A549 (cell line): ENCODE measurements at regions not wholly inside any gene's neighbourhood (a gene's known extent, or its start where the extent isn't known, plus 50 kb on each side); places are given as distances from the start of the nearest gene placed in this dataset.
A peak's percentile ranks its signal among the peaks of the same experiment; 100 is the strongest.

Experiments
- ATAC-seq, 2 experiments: fragments of 200-7000 bp in 1 of 2; fragments of >200 bp in 1 of 2; cut with Nextera tagmentation in 1 of 2; cut with Tn5 transposase in 1 of 2; 3 replicates each; pipeline versions ENCODE4 v1.8.0 to v1.9.1; 2018 to 2020; ENCODE audit warnings: mild to moderate bottlenecking in 1 of 2, moderate library complexity in 1 of 2
- CTCF ChIA-PET: fragments of 300-600 bp; sonication (Branson Sonifier 250); formaldehyde crosslinking; extraction: SDS; loops from one replicate; lab custom pipeline; 2021; ENCODE audit warnings: antibody characterized with exemption, inconsistent platforms; lab: Yijun Ruan, JAX
- POLR2A ChIA-PET: fragments of 350-600 bp; formaldehyde crosslinking; extraction: SDS; loops from one replicate; lab custom pipeline; 2021; ENCODE audit warnings: antibody characterized with exemption, inconsistent platforms; lab: Yijun Ruan, JAX
- DNase-seq, 2 experiments: peaks; one replicate each; pipeline versions ENCODE4 v3.0.0 to v3.0.0-alpha.2; 2011 to 2016; ENCODE audit warnings: low read depth in 1 of 2, low spot score in 1 of 2
- FAIRE-seq: peaks from 2 replicates; lab custom pipeline; 2011; peaks lifted over from hg19 to GRCh38; lab: Jason Lieb, UNC
- H3K27ac ChIP-seq, 2 experiments: fragments of >200 bp; sonication (Bioruptor Twin); formaldehyde crosslinking; 3 replicates each; pipeline ENCODE4 v1.5.1; 2016 to 2017
- H3K4me1 ChIP-seq: fragments of >200 bp; sonication (Bioruptor Twin); formaldehyde crosslinking; 3 replicates; pipeline ENCODE4 v1.6.1; 2016
- H3K4me2 ChIP-seq: fragments of >200 bp; sonication (Bioruptor Twin); formaldehyde crosslinking; 3 replicates; pipeline ENCODE4 v1.6.1; 2016
- H3K4me3 ChIP-seq: fragments of >200 bp; sonication (Bioruptor Twin); formaldehyde crosslinking; 3 replicates; pipeline ENCODE4 v1.5.1; 2016
- H3K9me3 ChIP-seq: fragments of >200 bp; sonication (Bioruptor Twin); formaldehyde crosslinking; 3 replicates; pipeline ENCODE4 v1.6.1; 2016
- CEBPB ChIP-seq, 2 experiments: fragments of >200 bp in 1 of 2; sonication (Bioruptor Twin) in 1 of 2; formaldehyde crosslinking in 1 of 2; IDR thresholded peaks; 2 replicates each; pipeline ENCODE4 v1.6.1; 2012 to 2016
- E2F6 ChIP-seq: IDR thresholded peaks from 2 replicates; pipeline ENCODE4 v1.6.1; 2012; ENCODE audit warnings: low read depth, borderline replicate concordance
- EHMT2 ChIP-seq: fragments of 200-600 bp; sonication (generic); IDR thresholded peaks from 2 replicates; pipeline ENCODE4 v1.6.1; 2016; ENCODE audit warnings: antibody characterized with exemption, low read depth, mild to moderate bottlenecking, moderate library complexity
- ELK1 ChIP-seq: fragments of 150-350 bp; IDR thresholded peaks from 2 replicates; pipeline ENCODE4 v1.6.1; 2014; ENCODE audit warnings: low read depth, mild to moderate bottlenecking, low read length
- EP300 ChIP-seq, 2 experiments: fragments of >200 bp; sonication (Bioruptor Twin); formaldehyde crosslinking; IDR thresholded peaks; 2 replicates in 1 of 2; 3 replicates in 1 of 2; pipeline ENCODE4 v1.6.1; 2016 to 2017
- ESRRA ChIP-seq: fragments of 150-350 bp; IDR thresholded peaks from 2 replicates; pipeline ENCODE4 v1.6.1; 2014; ENCODE audit warnings: mild to moderate bottlenecking, low read length, borderline replicate concordance
- FOSB ChIP-seq: fragments of 250-450 bp; sonication (Bioruptor Pico); IDR thresholded peaks from 2 replicates; pipeline ENCODE4 v1.5.0; 2020; ENCODE audit warnings: mild to moderate bottlenecking, moderate library complexity
- FOSL2 ChIP-seq, 2 experiments: fragments of 450-650 bp in 1 of 2; fragments of >200 bp in 1 of 2; sonication (Bioruptor Twin) in 1 of 2; formaldehyde crosslinking; IDR thresholded peaks; 2 replicates each; pipeline versions ENCODE4 v1.5.0 to v1.6.1; 2016 to 2020; ENCODE audit warnings: mild to moderate bottlenecking in 1 of 2, moderate library complexity in 1 of 2
- FOXS1 ChIP-seq: fragments of 250-450 bp; sonication (Bioruptor Pico); IDR thresholded peaks from 2 replicates; pipeline ENCODE4 v1.5.0; 2020; ENCODE audit warnings: mild to moderate bottlenecking, moderate library complexity
- HDAC2 ChIP-seq: fragments of 200-600 bp; sonication (generic); IDR thresholded peaks from 2 replicates; pipeline ENCODE4 v1.6.1; 2016
- HES2 ChIP-seq: fragments of >200 bp; sonication (Bioruptor Twin); formaldehyde crosslinking; IDR thresholded peaks from 2 replicates; pipeline ENCODE4 v1.6.1; 2016
- HEYL ChIP-seq: fragments of 250-450 bp; sonication (Bioruptor Pico); IDR thresholded peaks from 2 replicates; pipeline ENCODE4 v1.8.0; 2021; ENCODE audit warnings: mild to moderate bottlenecking, moderate library complexity
- HOXB13 ChIP-seq: fragments of 250-450 bp; sonication (Bioruptor Pico); IDR thresholded peaks from 2 replicates; pipeline ENCODE4 v1.5.0; 2020; ENCODE audit warnings: low read depth, mild to moderate bottlenecking, moderate library complexity
- HOXB5 ChIP-seq: fragments of 250-450 bp; sonication (Bioruptor Pico); IDR thresholded peaks from 2 replicates; pipeline ENCODE4 v1.5.0; 2020; ENCODE audit warnings: mild to moderate bottlenecking, moderate library complexity
- JUNB ChIP-seq: fragments of >200 bp; sonication (Bioruptor Twin); formaldehyde crosslinking; IDR thresholded peaks from 2 replicates; pipeline ENCODE4 v1.6.1; 2016
- MAZ ChIP-seq: fragments of 150-350 bp; IDR thresholded peaks from 2 replicates; pipeline ENCODE4 v1.6.1; 2014; ENCODE audit warnings: antibody characterized with exemption, low read depth, low read length, borderline replicate concordance
- PHF8 ChIP-seq: fragments of 200-600 bp; sonication (generic); IDR thresholded peaks from 2 replicates; pipeline ENCODE4 v1.6.1; 2016; ENCODE audit warnings: low read depth, mild to moderate bottlenecking, antibody characterized with exemption, moderate library complexity, borderline replicate concordance
- POLR2A ChIP-seq: IDR thresholded peaks from 2 replicates; pipeline ENCODE4 v1.6.1; 2012; ENCODE audit warnings: mild to moderate bottlenecking, low read length
- POLR2AphosphoS2 ChIP-seq: conservative IDR thresholded peaks from 2 replicates; pipeline ENCODE4 v1.6.1; 2012; ENCODE audit warnings: low read length, improper control_type of control experiment, inconsistent platforms
- RARB ChIP-seq: fragments of 250-450 bp; sonication (Bioruptor Pico); IDR thresholded peaks from 2 replicates; pipeline ENCODE4 v1.8.0; 2021; ENCODE audit warnings: mild to moderate bottlenecking, moderate library complexity
- RCOR1 ChIP-seq: fragments of 150-350 bp; IDR thresholded peaks from 2 replicates; pipeline ENCODE4 v1.6.1; 2014; ENCODE audit warnings: antibody characterized with exemption, low read length, low read depth
- REST ChIP-seq: fragments of 200-600 bp; sonication (generic); IDR thresholded peaks from 2 replicates; pipeline ENCODE4 v1.6.1; 2016; ENCODE audit warnings: antibody characterized with exemption, mild to moderate bottlenecking, moderate library complexity
- RNF2 ChIP-seq: fragments of 200-600 bp; sonication (generic); IDR thresholded peaks from 2 replicates; pipeline ENCODE4 v1.6.1; 2016; ENCODE audit warnings: low read depth, mild to moderate bottlenecking, antibody characterized with exemption, moderate library complexity, borderline replicate concordance
- ZC3H11A ChIP-seq: fragments of 450-650 bp; IDR thresholded peaks from 2 replicates; pipeline ENCODE4 v1.6.1; 2014; ENCODE audit warnings: antibody characterized with exemption, mild to moderate bottlenecking
- ZNF302 ChIP-seq: fragments of 250-450 bp; sonication (Bioruptor Pico); IDR thresholded peaks from 2 replicates; pipeline ENCODE4 v1.9.0; 2021; ENCODE audit warnings: inconsistent platforms, mild to moderate bottlenecking, moderate library complexity
- WGBS: methylation state at CpG from one replicate; pipeline ENCODE4 v1.1.6; 2017; ENCODE audit errors: missing lambda C conversion rate; 5-methylcytosine and 5-hydroxymethylcytosine counted together

- H3K9me3 ChIP-seq: no peaks in the 10 kb centered on the region
- 23% methylated on average over 17 of the region's 17 CpGs for WGBS
- no peak for ATAC-seq
- TF ChIP-seq PHF8 (no peak), REST (no peak), FOXS1 (CRISPR knock-in tag) (no peak), ZC3H11A (no peak), FOSL2 (IDR thresholded peaks at IDR 0.05) (no peak), FOSL2 (CRISPR knock-in tag; IDR thresholded peaks at IDR 0.05) (peak; percentile 63), EHMT2 (no peak), HES2 (no peak)
- no peaks in the 10 kb centered on the region for H3K4me1 ChIP-seq
- ChIA-PET POLR2A (no interaction called here), CTCF (no interaction called here)
- no peak overlapping the region for H3K27ac ChIP-seq
- no peak for DNase-seq
- no peak for FAIRE-seq
- H3K4me2 ChIP-seq: no peak overlapping the region
- H3K4me3 ChIP-seq: no peak overlapping the region
Measured at GRCh38 chr12:126483145-126484068, 1418.2 kb downstream of the AACS start.

- ATAC-seq: no peak
- Histone ChIP-seq H3K4me2 (no peak overlapping the region), H3K4me1 (no peaks in the 10 kb centered on the region), H3K9me3 (no peaks in the 10 kb centered on the region)
- no peak for DNase-seq
- CTCF ChIA-PET: no interaction called here
- no peak for TF ChIP-seq ZNF302 (CRISPR knock-in tag)
- TF ChIP-seq RARB (CRISPR knock-in tag): no peak
- TF ChIP-seq E2F6: no peak
- no peak for TF ChIP-seq HOXB5
- TF ChIP-seq CEBPB (IDR thresholded peaks at IDR 0.05): no peak
- TF ChIP-seq HES2: no peak
- TF ChIP-seq EHMT2: no peak
- no peak for TF ChIP-seq ELK1
- TF ChIP-seq POLR2A: no peak
- TF ChIP-seq, all 56 proteins: peak for 0
- Histone ChIP-seq H3K4me3 (no peak overlapping the region), H3K27ac (no peak overlapping the region)
- FAIRE-seq: no peak
- 20% methylated on average over 4 of the region's 4 CpGs for WGBS
- POLR2A ChIA-PET: no interaction called here
Measured at GRCh38 chr12:126487431-126487980, 1422.3 kb downstream of the AACS start.

GRCh38 chr12:126488806-126489205 lies 1423.6 kb downstream of the AACS start:
- CTCF ChIA-PET: no interaction called here
- ATAC-seq: no peak
- no peaks in the 10 kb centered on the region for H3K9me3 ChIP-seq
- POLR2A ChIA-PET: no interaction called here
- FAIRE-seq: no peak
- no peak overlapping the region for H3K4me3 ChIP-seq
- no peak overlapping the region for H3K4me2 ChIP-seq
- WGBS: 1% methylated on average over 3 of the region's 3 CpGs
- no peak overlapping the region for H3K27ac ChIP-seq
- no peaks in the 10 kb centered on the region for H3K4me1 ChIP-seq
- DNase-seq: no peak
- no peak for TF ChIP-seq HEYL (CRISPR knock-in tag)
- no peak for TF ChIP-seq POLR2AphosphoS2
- TF ChIP-seq ESRRA: no peak
- TF ChIP-seq ELK1: no peak
- TF ChIP-seq MAZ: no peak
- no peak for TF ChIP-seq FOSL2 (IDR thresholded peaks at IDR 0.05)
- no peak for TF ChIP-seq FOSL2 (CRISPR knock-in tag; IDR thresholded peaks at IDR 0.05)
- no peak for TF ChIP-seq RNF2
- no peak for TF ChIP-seq JUNB
- TF ChIP-seq FOSB: no peak
- TF ChIP-seq EP300 (IDR thresholded peaks at IDR 0.05): no peak
- TF ChIP-seq HDAC2: no peak
- TF ChIP-seq HOXB13: no peak
- no peak for TF ChIP-seq RCOR1
- TF ChIP-seq ZC3H11A: no peak
- TF ChIP-seq PHF8: no peak
